H9 (cell line): ENCODE measurements at regions not wholly inside any gene's neighbourhood (a gene's known extent, or its start where the extent isn't known, plus 50 kb on each side); places are given as distances from the start of the nearest gene placed in this dataset.

Experiments used
- DNase-seq: peaks from one replicate; pipeline ENCODE4 v3.0.0-alpha.2; 2017
- H2AFZ ChIP-seq: one replicate; pipeline ENCODE4 v1.6.1; 2013; ENCODE audit warnings: mild to moderate bottlenecking, low read length, control low read depth, moderate library complexity
- H2AK5ac ChIP-seq: 2 replicates; pipeline ENCODE4 v1.6.1; 2013; ENCODE audit warnings: low read length, control low read depth, mixed read lengths; ENCODE audit not compliant: insufficient read length
- H2BK120ac ChIP-seq: one replicate; pipeline ENCODE4 v1.6.1; 2013; ENCODE audit warnings: low read depth, mild to moderate bottlenecking, low read length, control low read depth, inconsistent platforms; ENCODE audit not compliant: poor library complexity, severe bottlenecking
- H2BK12ac ChIP-seq: 2 replicates; pipeline ENCODE4 v1.6.1; 2013; ENCODE audit warnings: low read length, control low read depth, mixed read lengths, low read depth; ENCODE audit not compliant: insufficient read length
- H2BK15ac ChIP-seq: 2 replicates; pipeline ENCODE4 v1.6.1; 2013; ENCODE audit warnings: low read depth, low read length, control low read depth
- H2BK20ac ChIP-seq: one replicate; pipeline ENCODE4 v1.6.1; 2013; ENCODE audit warnings: low read depth, mild to moderate bottlenecking, low read length, control low read depth, inconsistent platforms; ENCODE audit not compliant: poor library complexity, severe bottlenecking
- H2BK5ac ChIP-seq: 2 replicates; pipeline ENCODE4 v1.6.1; 2013; ENCODE audit warnings: low read length, control low read depth, mixed read lengths; ENCODE audit not compliant: insufficient read length
- H3K14ac ChIP-seq: 2 replicates; pipeline ENCODE4 v1.6.1; 2013; ENCODE audit warnings: low read length, control low read depth; ENCODE audit not compliant: insufficient read depth
- H3K18ac ChIP-seq: 2 replicates; pipeline ENCODE4 v1.6.1; 2013; ENCODE audit warnings: low read depth, mild to moderate bottlenecking, mixed read lengths, low read length, control low read depth; ENCODE audit not compliant: insufficient read length
- H3K23ac ChIP-seq: 2 replicates; pipeline ENCODE4 v1.6.1; 2013; ENCODE audit warnings: low read length, control low read depth, mixed read lengths, low read depth; ENCODE audit not compliant: insufficient read length
- H3K23me2 ChIP-seq: 2 replicates; pipeline ENCODE4 v1.6.1; 2013; ENCODE audit warnings: low read depth, mild to moderate bottlenecking, mixed read lengths, low read length, control low read depth; ENCODE audit not compliant: insufficient read length, poor library complexity, severe bottlenecking
- H3K27ac ChIP-seq: 2 replicates; pipeline ENCODE4 v1.5.1; 2013; ENCODE audit warnings: low read length, control low read depth, mixed read lengths, low read depth; ENCODE audit not compliant: insufficient read length
- H3K27me3 ChIP-seq: 2 replicates; pipeline ENCODE4 v1.6.1; 2013; ENCODE audit warnings: low read length, control low read depth, inconsistent platforms; ENCODE audit not compliant: insufficient read depth
- H3K4ac ChIP-seq: 2 replicates; pipeline ENCODE4 v1.6.1; 2013; ENCODE audit warnings: low read depth, mild to moderate bottlenecking, control low read depth, inconsistent platforms, low read length, moderate library complexity
- H3K4me1 ChIP-seq: 2 replicates; pipeline ENCODE4 v1.6.1; 2013; ENCODE audit warnings: low read length, control low read depth, inconsistent platforms; ENCODE audit not compliant: insufficient read depth
- H3K4me2 ChIP-seq: 2 replicates; pipeline ENCODE4 v1.6.1; 2013; ENCODE audit warnings: low read length, control low read depth, mixed read lengths; ENCODE audit not compliant: insufficient read length, insufficient read depth
- H3K56ac ChIP-seq: 2 replicates; pipeline ENCODE4 v1.6.1; 2013; ENCODE audit warnings: low read depth, mild to moderate bottlenecking, mixed read lengths, low read length, control low read depth; ENCODE audit not compliant: insufficient read length
- H3K79me1 ChIP-seq: 2 replicates; pipeline ENCODE4 v1.6.1; 2013; ENCODE audit warnings: low read depth, mild to moderate bottlenecking, moderate library complexity, low read length, control low read depth, inconsistent platforms; ENCODE audit not compliant: insufficient read depth, poor library complexity, severe bottlenecking
- H3K79me2 ChIP-seq: 2 replicates; pipeline ENCODE4 v1.6.1; 2013; ENCODE audit warnings: low read length, control low read depth, inconsistent platforms; ENCODE audit not compliant: insufficient read depth
- H3K9ac ChIP-seq: 2 replicates; pipeline ENCODE4 v1.6.1; 2013; ENCODE audit warnings: low read length, control low read depth, mixed read lengths; ENCODE audit not compliant: insufficient read length; ENCODE audit errors: extremely low read depth
- H3K9me3 ChIP-seq: one replicate; pipeline ENCODE4 v1.6.1; 2013; ENCODE audit warnings: low read depth, low read length, inconsistent platforms; ENCODE audit not compliant: control insufficient read depth
- H3T11ph ChIP-seq: one replicate; pipeline ENCODE4 v1.6.1; 2013; ENCODE audit warnings: mild to moderate bottlenecking, low read length, control low read depth, inconsistent platforms
- H4K20me1 ChIP-seq: one replicate; pipeline ENCODE4 v1.6.1; 2013; ENCODE audit not compliant: control insufficient read depth, insufficient read length, insufficient read depth
- H4K5ac ChIP-seq: 2 replicates; pipeline ENCODE4 v1.6.1; 2013; ENCODE audit warnings: low read depth, mild to moderate bottlenecking, mixed read lengths, low read length, control low read depth; ENCODE audit not compliant: insufficient read length
- H4K8ac ChIP-seq: replicated peaks from 2 replicates; pipeline ENCODE4 v1.6.1; 2013; ENCODE audit warnings: low read length, control low read depth, mixed read lengths, low read depth; ENCODE audit not compliant: insufficient read length
- H4K91ac ChIP-seq: 2 replicates; pipeline ENCODE4 v1.6.1; 2013; ENCODE audit warnings: low read depth, mild to moderate bottlenecking, moderate library complexity, mixed read lengths, low read length, control low read depth; ENCODE audit not compliant: insufficient read length
- H3K27ac Mint-ChIP-seq, 3 experiments: 2 replicates in 2 of 3; 3 replicates in 1 of 3; pipeline ENCODE4 v1.8.0; 2020 to 2021; ENCODE audit warnings: mixed read lengths in 3 of 3, mild to moderate bottlenecking in 1 of 3, moderate library complexity in 1 of 3
- H3K27me3 Mint-ChIP-seq: 2 replicates; pipeline ENCODE4 v1.8.0; 2021; ENCODE audit warnings: low read depth, mild to moderate bottlenecking, moderate library complexity, mixed read lengths
- H3K36me3 Mint-ChIP-seq, 3 experiments: 2 replicates in 2 of 3; 3 replicates in 1 of 3; pipeline ENCODE4 v1.8.0; 2020 to 2021; ENCODE audit warnings: low read depth in 3 of 3, mixed read lengths in 3 of 3; ENCODE audit not compliant: insufficient read depth in 1 of 3
- H3K4me1 Mint-ChIP-seq, 2 experiments: 2 replicates each; pipeline ENCODE4 v1.8.0; 2020; ENCODE audit warnings: mixed read lengths in 2 of 2
- H3K4me3 Mint-ChIP-seq, 2 experiments: 2 replicates in 1 of 2; 3 replicates in 1 of 2; pipeline ENCODE4 v1.8.0; 2020 to 2021; ENCODE audit warnings: mild to moderate bottlenecking in 2 of 2, mixed read lengths in 2 of 2, moderate library complexity in 1 of 2
- H3K9me3 Mint-ChIP-seq, 2 experiments: 2 replicates in 1 of 2; 3 replicates in 1 of 2; pipeline ENCODE4 v1.8.0; 2020; ENCODE audit warnings: mild to moderate bottlenecking in 2 of 2, mixed read lengths in 2 of 2, moderate library complexity in 1 of 2
- CTCF ChIP-seq: fragments of 200-600 bp; sonication (generic); conservative IDR thresholded peaks from 3 replicates; pipeline ENCODE4 v1.8.0; 2021; ENCODE audit warnings: antibody characterized with exemption, mild to moderate bottlenecking

DNA sequence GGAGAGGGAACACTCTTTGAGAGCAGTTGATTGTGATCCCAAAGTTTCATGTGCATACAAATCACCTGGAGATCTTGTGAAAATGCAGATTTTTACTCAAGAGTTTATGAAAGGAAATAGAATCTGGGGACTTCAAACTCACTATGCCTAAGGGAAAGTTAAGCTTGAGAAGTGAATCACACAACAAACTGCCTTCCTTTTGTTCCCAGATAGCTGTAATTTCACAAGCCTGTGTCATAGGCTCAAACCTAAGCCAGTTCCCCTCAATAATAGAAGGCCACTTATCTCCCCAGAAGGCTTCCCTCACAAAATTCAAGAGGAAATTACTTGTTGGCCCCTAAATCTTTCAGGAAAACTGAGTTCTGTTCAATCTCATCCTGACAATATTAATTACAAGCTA, 132.8 kb upstream of the MAGEB16 start:
- Mint-ChIP-seq H3K4me3 (no peak overlapping the region), H3K9me3 (peaks cover 40 to 46% of the 10 kb centered on the region in 2 experiments), H3K27ac (peak overlapping the region in 2 of 3 experiments; percentile 3 to 55; a peak in 5 of 7 replicates), H3K36me3 (peaks cover 0 to 4% (median 4%) of the 10 kb centered on the region in 3 experiments; a peak in 3 of 7 replicates), H3K4me1 (peaks cover 18 to 20% of the 10 kb centered on the region in 2 experiments), H3K27me3 (peaks cover 1% of the 10 kb centered on the region; the same call in 1 of the 2 replicates)
- Histone ChIP-seq H4K8ac (no peak overlapping the region), H3K9me3 (peaks cover 4% of the 10 kb centered on the region), H3K23ac (no peak overlapping the region), H3K27me3 (no peaks in the 10 kb centered on the region), H3K9ac (no peak overlapping the region), H2BK20ac (no peak overlapping the region), H3K18ac (no peak overlapping the region), H2AFZ (no peak overlapping the region), H2BK5ac (no peak overlapping the region), H2BK12ac (no peak overlapping the region), H3T11ph (no peak overlapping the region), H3K27ac (no peak overlapping the region), H3K14ac (no peak overlapping the region), H3K4me1 (no peaks in the 10 kb centered on the region; the same call in 1 of the 2 replicates), H3K4me2 (no peak overlapping the region), H2AK5ac (no peak overlapping the region), H2BK15ac (no peak overlapping the region), H3K4ac (no peak overlapping the region), H3K79me1 (no peaks in the 10 kb centered on the region), H3K56ac (no peak overlapping the region), H4K5ac (no peak overlapping the region), H2BK120ac (no peak overlapping the region), H4K20me1 (no peaks in the 10 kb centered on the region), H3K23me2 (no peaks in the 10 kb centered on the region), H4K91ac (no peak overlapping the region), H3K79me2 (no peaks in the 10 kb centered on the region)
- DNase-seq, result no peak
- TF ChIP-seq CTCF, result no peak
